Panc1 (cell line): ENCODE measurements at regions not wholly inside any gene's neighbourhood (a gene's known extent, or its start where the extent isn't known, plus 50 kb on each side); places are given as distances from the start of the nearest gene placed in this dataset.

ENCODE experiments used
- ATAC-seq: fragments of 200-7000 bp; cut with Tn5 transposase; 2 replicates; pipeline ENCODE4 v1.9.1; 2020; ENCODE audit warnings: mild to moderate bottlenecking, moderate library complexity
- BruUV-seq: library from RNA; stranded (reverse); fragments of 400-500 nt; replicated peaks from 2 replicates; lab custom pipeline; 2021; lab: Mats Ljungman, UMichigan
- CTCF ChIA-PET: fragments of 300-600 bp; sonication (Branson Sonifier 250); formaldehyde crosslinking; loops from one replicate; lab custom pipeline; 2022; ENCODE audit warnings: antibody characterized with exemption; lab: Charles Lee
- POLR2A ChIA-PET: fragments of 300-600 bp; sonication (Branson Sonifier 250); formaldehyde crosslinking; loops from one replicate; lab custom pipeline; 2022; ENCODE audit warnings: antibody characterized with exemption; lab: Charles Lee
- DNase-seq: peaks from one replicate; pipeline ENCODE4 v3.0.0-alpha.2; 2010; ENCODE audit warnings: low read depth, low spot score
- H3K27ac ChIP-seq: 2 replicates; pipeline ENCODE4 v1.5.1; 2011; ENCODE audit warnings: mild to moderate bottlenecking, low read length, inconsistent platforms
- H3K27me3 ChIP-seq: fragments of 200-500 bp; sonication (Bioruptor generic); 2 replicates; pipeline ENCODE4 v1.6.0; 2014; ENCODE audit warnings: low read length, inconsistent platforms; ENCODE audit not compliant: control insufficient read depth, insufficient read depth
- H3K36me3 ChIP-seq: fragments of 200-500 bp; sonication (Bioruptor generic); 2 replicates; pipeline ENCODE4 v1.5.1; 2014; ENCODE audit warnings: inconsistent platforms, mild to moderate bottlenecking, low read length, moderate library complexity; ENCODE audit not compliant: control insufficient read depth, insufficient read depth
- H3K4me1 ChIP-seq: 2 replicates; pipeline ENCODE4 v1.5.1; 2011; ENCODE audit warnings: inconsistent platforms, mild to moderate bottlenecking, low read length, moderate library complexity; ENCODE audit not compliant: control insufficient read depth, insufficient read depth
- H3K4me3 ChIP-seq, 2 experiments: 2 replicates each; pipeline ENCODE4 v1.5.1; 2011 to 2012; ENCODE audit warnings: low read depth in 2 of 2, low read length in 2 of 2, mild to moderate bottlenecking in 2 of 2, inconsistent platforms in 1 of 2, moderate library complexity in 1 of 2
- H3K9me3 ChIP-seq: fragments of 200-500 bp; sonication (Bioruptor generic); 2 replicates; pipeline ENCODE4 v1.5.1; 2014; ENCODE audit warnings: low read depth, mild to moderate bottlenecking, inconsistent platforms, low read length, moderate library complexity; ENCODE audit not compliant: control insufficient read depth, insufficient read depth
- POLR2AphosphoS5 ChIP-seq: IDR thresholded peaks from 2 replicates; pipeline ENCODE4 v1.6.1; 2012; ENCODE audit warnings: mild to moderate bottlenecking, low read depth, low read length, moderate library complexity
- SIN3A ChIP-seq: IDR thresholded peaks from 2 replicates; pipeline ENCODE4 v1.6.1; 2012; ENCODE audit warnings: low read depth, mild to moderate bottlenecking, low read length, moderate library complexity, borderline replicate concordance; ENCODE audit not compliant: insufficient read depth
- TCF7L2 ChIP-seq: IDR thresholded peaks from 2 replicates; pipeline ENCODE4 v1.6.1; 2011; ENCODE audit warnings: mild to moderate bottlenecking, low read depth, low read length, inconsistent platforms
- in situ Hi-C: cut with HindIII; loops from 2 replicates; pipeline ENCODE4 v1.10.0; 2016; ENCODE audit warnings: low sequenced_read_pairs, low pct_unique_long_range_greater_than_20kb
- intact Hi-C: fragments of 100-400 bp; cut with micrococcal nuclease; formaldehyde crosslinking; loops from one replicate; pipeline ENCODE4 v1.10.0; 2022; ENCODE audit not compliant: unreplicated experiment
- TF ChIP-seq, protein P1 (sequence below): fragments of 450-650 bp; IDR thresholded peaks from 2 replicates; pipeline ENCODE4 v1.5.1; 2017; ENCODE audit warnings: mild to moderate bottlenecking
- TF ChIP-seq, protein P2 (sequence below), 2 experiments: IDR thresholded peaks; 2 replicates each; pipeline ENCODE4 v1.6.1; 2011 to 2012; ENCODE audit warnings: low read depth in 2 of 2, control low read depth in 1 of 2, low read length in 1 of 2, mild to moderate bottlenecking in 1 of 2, moderate library complexity in 1 of 2; ENCODE audit not compliant: insufficient read depth in 1 of 2

- Histone ChIP-seq H3K4me1 (no peaks in the 10 kb centered on the region), H3K9me3 (no peaks in the 10 kb centered on the region), H3K27me3 (no peaks in the 10 kb centered on the region), H3K36me3 (no peaks in the 10 kb centered on the region), H3K4me3 (no peak overlapping the region), H3K27ac (no peak overlapping the region)
- intact Hi-C loops (no loop called here), in situ Hi-C loops (no loop called here)
- ATAC-seq (no peak), DNase-seq (no peak)
- ChIA-PET CTCF (interaction anchor here (0.6 kb wide), 1 partner anchor 43 kb away, joined by 6 read pairs; no protein-coding TSS in a partner anchor), POLR2A (no interaction called here)
- BruUV-seq = no TSS peak
- TF ChIP-seq TCF7L2 (no peak), POLR2AphosphoS5 (no peak), SIN3A (no peak)
- TF ChIP-seq, protein P1, sequence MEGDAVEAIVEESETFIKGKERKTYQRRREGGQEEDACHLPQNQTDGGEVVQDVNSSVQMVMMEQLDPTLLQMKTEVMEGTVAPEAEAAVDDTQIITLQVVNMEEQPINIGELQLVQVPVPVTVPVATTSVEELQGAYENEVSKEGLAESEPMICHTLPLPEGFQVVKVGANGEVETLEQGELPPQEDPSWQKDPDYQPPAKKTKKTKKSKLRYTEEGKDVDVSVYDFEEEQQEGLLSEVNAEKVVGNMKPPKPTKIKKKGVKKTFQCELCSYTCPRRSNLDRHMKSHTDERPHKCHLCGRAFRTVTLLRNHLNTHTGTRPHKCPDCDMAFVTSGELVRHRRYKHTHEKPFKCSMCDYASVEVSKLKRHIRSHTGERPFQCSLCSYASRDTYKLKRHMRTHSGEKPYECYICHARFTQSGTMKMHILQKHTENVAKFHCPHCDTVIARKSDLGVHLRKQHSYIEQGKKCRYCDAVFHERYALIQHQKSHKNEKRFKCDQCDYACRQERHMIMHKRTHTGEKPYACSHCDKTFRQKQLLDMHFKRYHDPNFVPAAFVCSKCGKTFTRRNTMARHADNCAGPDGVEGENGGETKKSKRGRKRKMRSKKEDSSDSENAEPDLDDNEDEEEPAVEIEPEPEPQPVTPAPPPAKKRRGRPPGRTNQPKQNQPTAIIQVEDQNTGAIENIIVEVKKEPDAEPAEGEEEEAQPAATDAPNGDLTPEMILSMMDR = no peak
- TF ChIP-seq, protein P2, sequence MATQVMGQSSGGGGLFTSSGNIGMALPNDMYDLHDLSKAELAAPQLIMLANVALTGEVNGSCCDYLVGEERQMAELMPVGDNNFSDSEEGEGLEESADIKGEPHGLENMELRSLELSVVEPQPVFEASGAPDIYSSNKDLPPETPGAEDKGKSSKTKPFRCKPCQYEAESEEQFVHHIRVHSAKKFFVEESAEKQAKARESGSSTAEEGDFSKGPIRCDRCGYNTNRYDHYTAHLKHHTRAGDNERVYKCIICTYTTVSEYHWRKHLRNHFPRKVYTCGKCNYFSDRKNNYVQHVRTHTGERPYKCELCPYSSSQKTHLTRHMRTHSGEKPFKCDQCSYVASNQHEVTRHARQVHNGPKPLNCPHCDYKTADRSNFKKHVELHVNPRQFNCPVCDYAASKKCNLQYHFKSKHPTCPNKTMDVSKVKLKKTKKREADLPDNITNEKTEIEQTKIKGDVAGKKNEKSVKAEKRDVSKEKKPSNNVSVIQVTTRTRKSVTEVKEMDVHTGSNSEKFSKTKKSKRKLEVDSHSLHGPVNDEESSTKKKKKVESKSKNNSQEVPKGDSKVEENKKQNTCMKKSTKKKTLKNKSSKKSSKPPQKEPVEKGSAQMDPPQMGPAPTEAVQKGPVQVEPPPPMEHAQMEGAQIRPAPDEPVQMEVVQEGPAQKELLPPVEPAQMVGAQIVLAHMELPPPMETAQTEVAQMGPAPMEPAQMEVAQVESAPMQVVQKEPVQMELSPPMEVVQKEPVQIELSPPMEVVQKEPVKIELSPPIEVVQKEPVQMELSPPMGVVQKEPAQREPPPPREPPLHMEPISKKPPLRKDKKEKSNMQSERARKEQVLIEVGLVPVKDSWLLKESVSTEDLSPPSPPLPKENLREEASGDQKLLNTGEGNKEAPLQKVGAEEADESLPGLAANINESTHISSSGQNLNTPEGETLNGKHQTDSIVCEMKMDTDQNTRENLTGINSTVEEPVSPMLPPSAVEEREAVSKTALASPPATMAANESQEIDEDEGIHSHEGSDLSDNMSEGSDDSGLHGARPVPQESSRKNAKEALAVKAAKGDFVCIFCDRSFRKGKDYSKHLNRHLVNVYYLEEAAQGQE (IDR thresholded peaks at IDR 0.05; ENCODE audit: insufficient read depth in 1 of 2, low read depth in 2 of 2, low read length in 1 of 2) = no peak
Observed at GRCh38 chr13:109680288-109680687, 106.1 kb downstream of the IRS2 start.

DNA sequence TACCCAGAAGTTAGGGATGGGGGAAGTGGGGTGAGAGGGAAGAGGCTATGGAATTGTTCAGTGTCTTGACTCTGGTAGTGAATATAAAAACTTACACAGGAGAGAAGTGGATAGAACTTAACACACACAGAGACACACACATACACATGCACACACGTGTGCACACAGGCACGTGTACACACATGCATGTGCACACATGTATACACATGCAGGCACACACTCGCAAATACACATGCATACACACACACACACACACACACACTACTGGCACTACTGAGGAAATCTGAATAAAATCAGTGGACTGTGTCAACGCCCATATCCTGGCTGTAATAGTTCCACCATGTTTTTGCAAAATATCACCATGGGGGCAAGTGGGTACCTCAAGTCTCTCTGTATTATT, 107.9 kb downstream of the IRS2 start:
- CTCF ChIA-PET = no interaction called here
- intact Hi-C loops (no loop called here), in situ Hi-C loops (no loop called here)
- TF ChIP-seq SIN3A (no peak), TCF7L2 (no peak), POLR2AphosphoS5 (no peak)
- TF ChIP-seq, protein P2 (IDR thresholded peaks at IDR 0.05; ENCODE audit: insufficient read depth in 1 of 2, low read depth in 2 of 2, low read length in 1 of 2) = no peak
- TF ChIP-seq, protein P1 = no peak
- ATAC-seq (no peak), DNase-seq (no peak)
- POLR2A ChIA-PET = no interaction called here
- H3K27ac ChIP-seq = no peak overlapping the region
- no peaks in the 10 kb centered on the region for H3K9me3 ChIP-seq
- H3K4me1 ChIP-seq = no peaks in the 10 kb centered on the region
- H3K36me3 ChIP-seq = no peaks in the 10 kb centered on the region
- no TSS peak for BruUV-seq
- no peak overlapping the region for H3K4me3 ChIP-seq
- no peaks in the 10 kb centered on the region for H3K27me3 ChIP-seq
